Neural cell (in vitro differentiated cells): ENCODE measurements at regions not wholly inside any gene's neighbourhood (a gene's known extent, or its start where the extent isn't known, plus 50 kb on each side); places are given as distances from the start of the nearest gene placed in this dataset.

ENCODE experiments used
- EP300 ChIP-seq: fragments of 450-650 bp; conservative IDR thresholded peaks from 2 replicates; pipeline ENCODE4 v1.6.1; 2014; ENCODE audit warnings: antibody characterized with exemption, mild to moderate bottlenecking, moderate library complexity; ENCODE audit not compliant: poor library complexity, severe bottlenecking
- EZH2 ChIP-seq: fragments of 200-600, 300-800 bp; shearing (Covaris generic), sonication (generic); IDR thresholded peaks from 2 replicates; pipeline ENCODE4 v1.6.1; 2014; ENCODE audit warnings: antibody characterized with exemption, low read length, borderline replicate concordance, mild to moderate bottlenecking; ENCODE audit not compliant: insufficient read depth, poor library complexity, severe bottlenecking
- POLR2AphosphoS5 ChIP-seq: IDR thresholded peaks from 2 replicates; pipeline ENCODE4 v1.6.1; 2012
- RAD21 ChIP-seq: fragments of 450-650 bp; conservative IDR thresholded peaks from 2 replicates; pipeline ENCODE4 v1.6.1; 2014; ENCODE audit warnings: antibody characterized with exemption, mild to moderate bottlenecking, moderate library complexity
- SMC3 ChIP-seq: fragments of 450-650 bp; conservative IDR thresholded peaks from 2 replicates; pipeline ENCODE4 v1.6.1; 2014; ENCODE audit warnings: antibody characterized with exemption, mild to moderate bottlenecking, moderate library complexity; ENCODE audit not compliant: poor library complexity
- TAF1 ChIP-seq: IDR thresholded peaks from 2 replicates; pipeline ENCODE4 v1.6.1; 2012; ENCODE audit warnings: low read depth
- TF ChIP-seq, protein P1 (sequence below): fragments of 450-650 bp; IDR thresholded peaks from 2 replicates; pipeline ENCODE4 v1.5.1; 2014; ENCODE audit warnings: antibody characterized with exemption, mild to moderate bottlenecking, moderate library complexity; ENCODE audit not compliant: poor library complexity, severe bottlenecking
- TF ChIP-seq, protein P2 (sequence below): IDR thresholded peaks from 2 replicates; pipeline ENCODE4 v1.6.1; 2012; ENCODE audit warnings: borderline replicate concordance

GRCh38 chr3:118412503-118412902 is 622.1 kb downstream of the IGSF11 start:
- no peak for TF ChIP-seq TAF1
- TF ChIP-seq, protein P1, sequence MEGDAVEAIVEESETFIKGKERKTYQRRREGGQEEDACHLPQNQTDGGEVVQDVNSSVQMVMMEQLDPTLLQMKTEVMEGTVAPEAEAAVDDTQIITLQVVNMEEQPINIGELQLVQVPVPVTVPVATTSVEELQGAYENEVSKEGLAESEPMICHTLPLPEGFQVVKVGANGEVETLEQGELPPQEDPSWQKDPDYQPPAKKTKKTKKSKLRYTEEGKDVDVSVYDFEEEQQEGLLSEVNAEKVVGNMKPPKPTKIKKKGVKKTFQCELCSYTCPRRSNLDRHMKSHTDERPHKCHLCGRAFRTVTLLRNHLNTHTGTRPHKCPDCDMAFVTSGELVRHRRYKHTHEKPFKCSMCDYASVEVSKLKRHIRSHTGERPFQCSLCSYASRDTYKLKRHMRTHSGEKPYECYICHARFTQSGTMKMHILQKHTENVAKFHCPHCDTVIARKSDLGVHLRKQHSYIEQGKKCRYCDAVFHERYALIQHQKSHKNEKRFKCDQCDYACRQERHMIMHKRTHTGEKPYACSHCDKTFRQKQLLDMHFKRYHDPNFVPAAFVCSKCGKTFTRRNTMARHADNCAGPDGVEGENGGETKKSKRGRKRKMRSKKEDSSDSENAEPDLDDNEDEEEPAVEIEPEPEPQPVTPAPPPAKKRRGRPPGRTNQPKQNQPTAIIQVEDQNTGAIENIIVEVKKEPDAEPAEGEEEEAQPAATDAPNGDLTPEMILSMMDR = no peak
- TF ChIP-seq EP300 = no peak
- TF ChIP-seq, protein P2, sequence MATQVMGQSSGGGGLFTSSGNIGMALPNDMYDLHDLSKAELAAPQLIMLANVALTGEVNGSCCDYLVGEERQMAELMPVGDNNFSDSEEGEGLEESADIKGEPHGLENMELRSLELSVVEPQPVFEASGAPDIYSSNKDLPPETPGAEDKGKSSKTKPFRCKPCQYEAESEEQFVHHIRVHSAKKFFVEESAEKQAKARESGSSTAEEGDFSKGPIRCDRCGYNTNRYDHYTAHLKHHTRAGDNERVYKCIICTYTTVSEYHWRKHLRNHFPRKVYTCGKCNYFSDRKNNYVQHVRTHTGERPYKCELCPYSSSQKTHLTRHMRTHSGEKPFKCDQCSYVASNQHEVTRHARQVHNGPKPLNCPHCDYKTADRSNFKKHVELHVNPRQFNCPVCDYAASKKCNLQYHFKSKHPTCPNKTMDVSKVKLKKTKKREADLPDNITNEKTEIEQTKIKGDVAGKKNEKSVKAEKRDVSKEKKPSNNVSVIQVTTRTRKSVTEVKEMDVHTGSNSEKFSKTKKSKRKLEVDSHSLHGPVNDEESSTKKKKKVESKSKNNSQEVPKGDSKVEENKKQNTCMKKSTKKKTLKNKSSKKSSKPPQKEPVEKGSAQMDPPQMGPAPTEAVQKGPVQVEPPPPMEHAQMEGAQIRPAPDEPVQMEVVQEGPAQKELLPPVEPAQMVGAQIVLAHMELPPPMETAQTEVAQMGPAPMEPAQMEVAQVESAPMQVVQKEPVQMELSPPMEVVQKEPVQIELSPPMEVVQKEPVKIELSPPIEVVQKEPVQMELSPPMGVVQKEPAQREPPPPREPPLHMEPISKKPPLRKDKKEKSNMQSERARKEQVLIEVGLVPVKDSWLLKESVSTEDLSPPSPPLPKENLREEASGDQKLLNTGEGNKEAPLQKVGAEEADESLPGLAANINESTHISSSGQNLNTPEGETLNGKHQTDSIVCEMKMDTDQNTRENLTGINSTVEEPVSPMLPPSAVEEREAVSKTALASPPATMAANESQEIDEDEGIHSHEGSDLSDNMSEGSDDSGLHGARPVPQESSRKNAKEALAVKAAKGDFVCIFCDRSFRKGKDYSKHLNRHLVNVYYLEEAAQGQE = no peak
- no peak for TF ChIP-seq POLR2AphosphoS5
- TF ChIP-seq SMC3 = no peak
- TF ChIP-seq RAD21 = no peak
- no peak for TF ChIP-seq EZH2
